ENCODE measurements at regions not wholly inside any gene's neighbourhood (a gene's known extent, or its start where the extent isn't known, plus 50 kb on each side); places are given as distances from the start of the nearest gene placed in this dataset.

DNA sequence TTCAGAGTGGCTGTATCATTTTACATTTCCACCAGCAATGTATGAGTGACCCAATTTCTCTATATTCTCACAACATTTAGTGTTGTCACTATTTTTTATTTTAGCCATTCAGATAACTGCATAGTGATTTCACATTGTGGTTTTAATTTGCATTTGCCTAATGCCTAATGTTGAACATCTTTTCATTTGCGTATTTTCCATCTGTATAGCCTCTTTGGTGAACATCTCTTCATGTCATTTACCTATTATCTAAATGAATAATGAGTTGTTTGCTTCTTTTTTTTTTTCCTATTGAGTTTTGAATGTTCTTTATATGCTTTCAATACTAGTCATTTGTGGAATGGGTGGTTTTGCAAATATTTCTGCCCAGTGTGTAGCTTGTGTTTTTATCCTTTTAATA is 120.9 kb upstream of the CPHXL start:
- TF ChIP-seq, protein P1, sequence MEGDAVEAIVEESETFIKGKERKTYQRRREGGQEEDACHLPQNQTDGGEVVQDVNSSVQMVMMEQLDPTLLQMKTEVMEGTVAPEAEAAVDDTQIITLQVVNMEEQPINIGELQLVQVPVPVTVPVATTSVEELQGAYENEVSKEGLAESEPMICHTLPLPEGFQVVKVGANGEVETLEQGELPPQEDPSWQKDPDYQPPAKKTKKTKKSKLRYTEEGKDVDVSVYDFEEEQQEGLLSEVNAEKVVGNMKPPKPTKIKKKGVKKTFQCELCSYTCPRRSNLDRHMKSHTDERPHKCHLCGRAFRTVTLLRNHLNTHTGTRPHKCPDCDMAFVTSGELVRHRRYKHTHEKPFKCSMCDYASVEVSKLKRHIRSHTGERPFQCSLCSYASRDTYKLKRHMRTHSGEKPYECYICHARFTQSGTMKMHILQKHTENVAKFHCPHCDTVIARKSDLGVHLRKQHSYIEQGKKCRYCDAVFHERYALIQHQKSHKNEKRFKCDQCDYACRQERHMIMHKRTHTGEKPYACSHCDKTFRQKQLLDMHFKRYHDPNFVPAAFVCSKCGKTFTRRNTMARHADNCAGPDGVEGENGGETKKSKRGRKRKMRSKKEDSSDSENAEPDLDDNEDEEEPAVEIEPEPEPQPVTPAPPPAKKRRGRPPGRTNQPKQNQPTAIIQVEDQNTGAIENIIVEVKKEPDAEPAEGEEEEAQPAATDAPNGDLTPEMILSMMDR (IDR thresholded peaks at IDR 0.05) = no peak
- TF ChIP-seq POLR2AphosphoS5 (IDR thresholded peaks at IDR 0.05; ENCODE audit: low read depth, low read length) (no peak), SIN3A (IDR thresholded peaks at IDR 0.05; ENCODE audit: borderline replicate concordance, insufficient read depth, low read depth, low read length) (no peak), TCF7L2 (IDR thresholded peaks at IDR 0.05; ENCODE audit: low read depth, low read length) (no peak)
- TF ChIP-seq, protein P2, sequence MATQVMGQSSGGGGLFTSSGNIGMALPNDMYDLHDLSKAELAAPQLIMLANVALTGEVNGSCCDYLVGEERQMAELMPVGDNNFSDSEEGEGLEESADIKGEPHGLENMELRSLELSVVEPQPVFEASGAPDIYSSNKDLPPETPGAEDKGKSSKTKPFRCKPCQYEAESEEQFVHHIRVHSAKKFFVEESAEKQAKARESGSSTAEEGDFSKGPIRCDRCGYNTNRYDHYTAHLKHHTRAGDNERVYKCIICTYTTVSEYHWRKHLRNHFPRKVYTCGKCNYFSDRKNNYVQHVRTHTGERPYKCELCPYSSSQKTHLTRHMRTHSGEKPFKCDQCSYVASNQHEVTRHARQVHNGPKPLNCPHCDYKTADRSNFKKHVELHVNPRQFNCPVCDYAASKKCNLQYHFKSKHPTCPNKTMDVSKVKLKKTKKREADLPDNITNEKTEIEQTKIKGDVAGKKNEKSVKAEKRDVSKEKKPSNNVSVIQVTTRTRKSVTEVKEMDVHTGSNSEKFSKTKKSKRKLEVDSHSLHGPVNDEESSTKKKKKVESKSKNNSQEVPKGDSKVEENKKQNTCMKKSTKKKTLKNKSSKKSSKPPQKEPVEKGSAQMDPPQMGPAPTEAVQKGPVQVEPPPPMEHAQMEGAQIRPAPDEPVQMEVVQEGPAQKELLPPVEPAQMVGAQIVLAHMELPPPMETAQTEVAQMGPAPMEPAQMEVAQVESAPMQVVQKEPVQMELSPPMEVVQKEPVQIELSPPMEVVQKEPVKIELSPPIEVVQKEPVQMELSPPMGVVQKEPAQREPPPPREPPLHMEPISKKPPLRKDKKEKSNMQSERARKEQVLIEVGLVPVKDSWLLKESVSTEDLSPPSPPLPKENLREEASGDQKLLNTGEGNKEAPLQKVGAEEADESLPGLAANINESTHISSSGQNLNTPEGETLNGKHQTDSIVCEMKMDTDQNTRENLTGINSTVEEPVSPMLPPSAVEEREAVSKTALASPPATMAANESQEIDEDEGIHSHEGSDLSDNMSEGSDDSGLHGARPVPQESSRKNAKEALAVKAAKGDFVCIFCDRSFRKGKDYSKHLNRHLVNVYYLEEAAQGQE (IDR thresholded peaks at IDR 0.05; ENCODE audit: insufficient read depth in 1 of 2, low read depth in 2 of 2, low read length in 1 of 2) = no peak
